Activated naive CD8-positive, alpha-beta T cell treated with anti-CD3 and anti-CD28 coated beads, Interleukin-2, amount 50 U/mL, for 24 hours (primary cell): ENCODE measurements at regions not wholly inside any gene's neighbourhood (a gene's known extent, or its start where the extent isn't known, plus 50 kb on each side); places are given as distances from the start of the nearest gene placed in this dataset.

Experiments
- ATAC-seq: fragments of 150-1000 bp; cut with Tn5 transposase; one replicate; pipeline ENCODE4 v1.10.0; 2021
- DNase-seq: peaks from one replicate; pipeline ENCODE4 v3.0.0; 2021
- H3K27ac Mint-ChIP-seq: one replicate; pipeline ENCODE4 v1.8.0; 2021; ENCODE audit warnings: mild to moderate bottlenecking, mixed read lengths
- H3K27me3 Mint-ChIP-seq: one replicate; pipeline ENCODE4 v1.8.0; 2021; ENCODE audit warnings: mixed read lengths
- H3K36me3 Mint-ChIP-seq: one replicate; pipeline ENCODE4 v1.8.0; 2021; ENCODE audit warnings: low read depth, mixed read lengths
- H3K4me1 Mint-ChIP-seq: one replicate; pipeline ENCODE4 v1.8.0; 2021; ENCODE audit warnings: mixed read lengths
- H3K4me3 Mint-ChIP-seq: one replicate; pipeline ENCODE4 v1.8.0; 2021; ENCODE audit warnings: mild to moderate bottlenecking, moderate library complexity, mixed read lengths
- H3K9me3 Mint-ChIP-seq: one replicate; pipeline ENCODE4 v1.8.0; 2021; ENCODE audit warnings: mixed read lengths

GRCh38 chr12:98146043-98146442, 369.3 kb upstream of the TMPO start:
- Mint-ChIP-seq H3K4me1 (no peaks in the 10 kb centered on the region), H3K9me3 (no peaks in the 10 kb centered on the region), H3K27ac (no peak overlapping the region), H3K4me3 (no peak overlapping the region), H3K36me3 (no peaks in the 10 kb centered on the region), H3K27me3 (peaks cover 3% of the 10 kb centered on the region)
- ATAC-seq (no peak), DNase-seq (no peak)

GRCh38 chr12:98146487-98146886, 368.9 kb upstream of the TMPO start:
- Mint-ChIP-seq H3K4me1 (no peaks in the 10 kb centered on the region), H3K27ac (no peak overlapping the region), H3K9me3 (no peaks in the 10 kb centered on the region), H3K27me3 (peaks cover 3% of the 10 kb centered on the region), H3K4me3 (no peak overlapping the region), H3K36me3 (no peaks in the 10 kb centered on the region)
- ATAC-seq (no peak), DNase-seq (no peak)

GRCh38 chr12:98149270-98149669, 366.1 kb upstream of the TMPO start:
- H3K9me3 Mint-ChIP-seq = peaks cover 4% of the 10 kb centered on the region

GRCh38 chr12:98149691-98150210, 365.6 kb upstream of the TMPO start:
- no peak for ATAC-seq
- H3K27me3 Mint-ChIP-seq = no peaks in the 10 kb centered on the region
- H3K4me1 Mint-ChIP-seq = no peaks in the 10 kb centered on the region
- H3K36me3 Mint-ChIP-seq = no peaks in the 10 kb centered on the region
- no peak for DNase-seq
- no peak overlapping the region for H3K4me3 Mint-ChIP-seq
- peaks cover 4% of the 10 kb centered on the region for H3K9me3 Mint-ChIP-seq
- no peak overlapping the region for H3K27ac Mint-ChIP-seq

More at GRCh38 chr12:98149270-98149669, 366.1 kb upstream of the TMPO start:
- no peaks in the 10 kb centered on the region for H3K4me1 Mint-ChIP-seq
- no peak for DNase-seq
- no peak overlapping the region for H3K4me3 Mint-ChIP-seq
- H3K27me3 Mint-ChIP-seq = no peaks in the 10 kb centered on the region
- no peak for ATAC-seq
- H3K27ac Mint-ChIP-seq = no peak overlapping the region
- H3K36me3 Mint-ChIP-seq = no peaks in the 10 kb centered on the region

GRCh38 chr12:98151105-98151590, 364.2 kb upstream of the TMPO start:
- no peak for ATAC-seq
- DNase-seq = no peak
- Mint-ChIP-seq H3K4me1 (no peaks in the 10 kb centered on the region), H3K9me3 (peaks cover 4% of the 10 kb centered on the region), H3K27me3 (no peaks in the 10 kb centered on the region), H3K27ac (no peak overlapping the region), H3K36me3 (no peaks in the 10 kb centered on the region), H3K4me3 (no peak overlapping the region)

GRCh38 chr12:98151984-98152383, 363.4 kb upstream of the TMPO start:
- H3K27ac Mint-ChIP-seq = no peak overlapping the region
- H3K4me3 Mint-ChIP-seq = no peak overlapping the region
- H3K4me1 Mint-ChIP-seq = no peaks in the 10 kb centered on the region
- no peaks in the 10 kb centered on the region for H3K36me3 Mint-ChIP-seq
- H3K9me3 Mint-ChIP-seq = peaks cover 4% of the 10 kb centered on the region
- ATAC-seq = no peak
- no peaks in the 10 kb centered on the region for H3K27me3 Mint-ChIP-seq
- DNase-seq = no peak

GRCh38 chr12:98154850-98155249, 360.5 kb upstream of the TMPO start:
- H3K4me3 Mint-ChIP-seq = no peak overlapping the region
- no peaks in the 10 kb centered on the region for H3K4me1 Mint-ChIP-seq
- no peak for DNase-seq
- no peaks in the 10 kb centered on the region for H3K36me3 Mint-ChIP-seq
- ATAC-seq = no peak
- H3K27ac Mint-ChIP-seq = no peak overlapping the region
- peaks cover 4% of the 10 kb centered on the region for H3K9me3 Mint-ChIP-seq
- H3K27me3 Mint-ChIP-seq = no peaks in the 10 kb centered on the region

GRCh38 chr12:98156697-98157096, 358.7 kb upstream of the TMPO start:
- ATAC-seq = no peak
- Mint-ChIP-seq H3K27me3 (no peaks in the 10 kb centered on the region), H3K27ac (no peak overlapping the region)

GRCh38 chr12:98162906-98163678, 352.3 kb upstream of the TMPO start:
- Mint-ChIP-seq H3K4me1 (no peaks in the 10 kb centered on the region), H3K4me3 (no peak overlapping the region), H3K9me3 (no peaks in the 10 kb centered on the region), H3K27me3 (peaks cover 2% of the 10 kb centered on the region), H3K36me3 (no peaks in the 10 kb centered on the region), H3K27ac (no peak overlapping the region)
- no peak for ATAC-seq
- no peak for DNase-seq

More at GRCh38 chr12:98156697-98157096, 358.7 kb upstream of the TMPO start:
- no peaks in the 10 kb centered on the region for H3K36me3 Mint-ChIP-seq
- H3K4me3 Mint-ChIP-seq = no peak overlapping the region
- peaks cover 4% of the 10 kb centered on the region for H3K9me3 Mint-ChIP-seq
- DNase-seq = no peak
- no peaks in the 10 kb centered on the region for H3K4me1 Mint-ChIP-seq

- H3K4me3 Mint-ChIP-seq = no peak overlapping the region
- no peak overlapping the region for H3K27ac Mint-ChIP-seq
- H3K9me3 Mint-ChIP-seq = no peaks in the 10 kb centered on the region
- H3K27me3 Mint-ChIP-seq = peaks cover 1% of the 10 kb centered on the region
- ATAC-seq (no peak), DNase-seq (no peak)
- no peaks in the 10 kb centered on the region for H3K36me3 Mint-ChIP-seq
- H3K4me1 Mint-ChIP-seq = no peaks in the 10 kb centered on the region
These were observed 343.1 kb upstream of the TMPO start for GRCh38 chr12:98172304-98172703.

GRCh38 chr12:98172801-98173200, 342.6 kb upstream of the TMPO start:
- Mint-ChIP-seq H3K9me3 (no peaks in the 10 kb centered on the region), H3K36me3 (no peaks in the 10 kb centered on the region), H3K27ac (no peak overlapping the region), H3K4me3 (no peak overlapping the region), H3K4me1 (no peaks in the 10 kb centered on the region), H3K27me3 (peaks cover 1% of the 10 kb centered on the region)
- ATAC-seq = no peak
- no peak for DNase-seq

GRCh38 chr12:98173773-98174427, 341.5 kb upstream of the TMPO start:
- Mint-ChIP-seq H3K4me3 (no peak overlapping the region), H3K27me3 (peaks cover 1% of the 10 kb centered on the region), H3K9me3 (no peaks in the 10 kb centered on the region), H3K36me3 (no peaks in the 10 kb centered on the region), H3K4me1 (no peaks in the 10 kb centered on the region), H3K27ac (no peak overlapping the region)
- ATAC-seq = no peak
- no peak for DNase-seq

- no peak for DNase-seq
- no peak for ATAC-seq
- H3K4me1 Mint-ChIP-seq = no peaks in the 10 kb centered on the region
- H3K9me3 Mint-ChIP-seq = no peaks in the 10 kb centered on the region
- peaks cover 1% of the 10 kb centered on the region for H3K27me3 Mint-ChIP-seq
- no peak overlapping the region for H3K27ac Mint-ChIP-seq
- no peaks in the 10 kb centered on the region for H3K36me3 Mint-ChIP-seq
- H3K4me3 Mint-ChIP-seq = no peak overlapping the region
These were observed 341.0 kb upstream of the TMPO start for GRCh38 chr12:98174428-98174809.

- Mint-ChIP-seq H3K9me3 (no peaks in the 10 kb centered on the region), H3K27me3 (peaks cover 1% of the 10 kb centered on the region), H3K27ac (no peak overlapping the region), H3K4me3 (no peak overlapping the region), H3K36me3 (no peaks in the 10 kb centered on the region), H3K4me1 (no peaks in the 10 kb centered on the region)
- no peak for ATAC-seq
- no peak for DNase-seq
These were observed 337.3 kb upstream of the TMPO start for GRCh38 chr12:98178126-98178525.

- Mint-ChIP-seq H3K27me3 (peaks cover 1% of the 10 kb centered on the region), H3K27ac (no peak overlapping the region), H3K4me3 (no peak overlapping the region), H3K9me3 (no peaks in the 10 kb centered on the region), H3K36me3 (no peaks in the 10 kb centered on the region), H3K4me1 (no peaks in the 10 kb centered on the region)
- DNase-seq (no peak), ATAC-seq (no peak)
These were observed 336.2 kb upstream of the TMPO start for GRCh38 chr12:98179151-98179550.
